CD4-positive, alpha-beta memory T cell (primary cell): ENCODE measurements at regions not wholly inside any gene's neighbourhood (a gene's known extent, or its start where the extent isn't known, plus 50 kb on each side); places are given as distances from the start of the nearest gene placed in this dataset.

ENCODE experiments used
- CTCF ChIA-PET: fragments of 350-600 bp; sonication (Branson Sonifier 250); formaldehyde crosslinking; loops from one replicate; lab custom pipeline; 2021; ENCODE audit warnings: inconsistent platforms; ENCODE audit not compliant: partially characterized antibody; lab: Charles Lee
- POLR2A ChIA-PET: fragments of 350-600 bp; sonication (Branson Sonifier 250); formaldehyde crosslinking; loops from one replicate; lab custom pipeline; 2021; ENCODE audit not compliant: partially characterized antibody; lab: Charles Lee
- DNase-seq, 5 donors: peaks; one replicate each; pipeline versions ENCODE4 v3.0.0 to v3.0.0-alpha.2; 2020 to 2022; ENCODE audit warnings: mixed read lengths in 1 of 5
- H3K27ac ChIP-seq: one replicate; pipeline ENCODE4 v1.7.0; 2013; ENCODE audit warnings: low read depth, low read length
- H3K27me3 ChIP-seq: 2 replicates; pipeline ENCODE4 v1.7.0; 2013; ENCODE audit warnings: mild to moderate bottlenecking, low read length, moderate library complexity; ENCODE audit not compliant: insufficient read depth
- H3K36me3 ChIP-seq: 2 replicates; pipeline ENCODE4 v1.7.0; 2013; ENCODE audit warnings: mild to moderate bottlenecking, low read length, moderate library complexity; ENCODE audit not compliant: insufficient read depth
- H3K4me1 ChIP-seq: 2 replicates; pipeline ENCODE4 v1.7.0; 2013; ENCODE audit warnings: mild to moderate bottlenecking, low read length, moderate library complexity; ENCODE audit not compliant: insufficient read depth
- H3K4me3 ChIP-seq, 2 donors: one replicate each; pipeline ENCODE4 v1.7.0; 2013; ENCODE audit warnings: low read length in 2 of 2, mild to moderate bottlenecking in 1 of 2
- H3K9me3 ChIP-seq, 2 donors: one replicate each; pipeline ENCODE4 v1.7.0; 2013; ENCODE audit warnings: low read length in 2 of 2, control low read depth in 1 of 2; ENCODE audit not compliant: control insufficient read depth in 1 of 2
- H3K27ac Mint-ChIP-seq, 7 donors: one replicate each; pipeline ENCODE4 v1.8.0; 2020 to 2021; ENCODE audit warnings: mixed read lengths in 7 of 7, mild to moderate bottlenecking in 6 of 7, inconsistent platforms in 3 of 7, moderate library complexity in 3 of 7
- H3K27me3 Mint-ChIP-seq, 2 donors: one replicate each; pipeline ENCODE4 v1.8.0; 2020 to 2021; ENCODE audit warnings: mixed read lengths in 2 of 2
- H3K36me3 Mint-ChIP-seq, 2 donors: one replicate each; pipeline ENCODE4 v1.8.0; 2020 to 2021; ENCODE audit warnings: mixed read lengths in 2 of 2, inconsistent platforms in 1 of 2, mild to moderate bottlenecking in 1 of 2
- H3K4me1 Mint-ChIP-seq, 4 donors: one replicate each; pipeline ENCODE4 v1.8.0; 2020 to 2021; ENCODE audit warnings: mixed read lengths in 4 of 4, mild to moderate bottlenecking in 1 of 4
- H3K4me3 Mint-ChIP-seq, 8 donors: one replicate each; pipeline ENCODE4 v1.8.0; 2020 to 2021; ENCODE audit warnings: mixed read lengths in 8 of 8, mild to moderate bottlenecking in 7 of 8, moderate library complexity in 6 of 8, inconsistent platforms in 3 of 8
- H3K9me3 Mint-ChIP-seq, 8 donors: one replicate each; pipeline ENCODE4 v1.8.0; 2020 to 2021; ENCODE audit warnings: mixed read lengths in 8 of 8, mild to moderate bottlenecking in 5 of 8, inconsistent platforms in 3 of 8, moderate library complexity in 1 of 8
- intact Hi-C: fragments of 100-400 bp; cut with micrococcal nuclease; formaldehyde crosslinking; loops from one replicate; pipeline ENCODE4 v1.15.1; 2023

GRCh38 chr6:134784336-134784735 is 165.6 kb downstream of the ALDH8A1 start:
- DNase-seq: no peak
- intact Hi-C loops: no loop called here
- Mint-ChIP-seq H3K27me3 (peaks cover 1 to 8% of the 10 kb centered on the region in 2 donors), H3K4me3 (no peak overlapping the region), H3K4me1 (no peaks in the 10 kb centered on the region), H3K9me3 (peaks cover 0 to 7% (median 4%) of the 10 kb centered on the region in 8 donors), H3K36me3 (no peaks in the 10 kb centered on the region), H3K27ac (no peak overlapping the region)
- ChIA-PET POLR2A (no interaction called here), CTCF (no interaction called here)
- no peaks in the 10 kb centered on the region for H3K4me1 ChIP-seq
- no peaks in the 10 kb centered on the region for H3K9me3 ChIP-seq
- H3K27me3 ChIP-seq: no peaks in the 10 kb centered on the region
- no peaks in the 10 kb centered on the region for H3K36me3 ChIP-seq
- H3K27ac ChIP-seq: no peak overlapping the region
- no peak overlapping the region for H3K4me3 ChIP-seq

- Mint-ChIP-seq H3K36me3 (no peaks in the 10 kb centered on the region), H3K4me1 (no peaks in the 10 kb centered on the region), H3K4me3 (no peak overlapping the region), H3K27me3 (peaks cover 2 to 4% of the 10 kb centered on the region in 2 donors), H3K9me3 (peaks cover 0 to 29% (median 10%) of the 10 kb centered on the region in 8 donors), H3K27ac (no peak overlapping the region)
- no peaks in the 10 kb centered on the region for H3K4me1 ChIP-seq
- no peaks in the 10 kb centered on the region for H3K27me3 ChIP-seq
- H3K9me3 ChIP-seq: no peaks in the 10 kb centered on the region
- no peak overlapping the region for H3K27ac ChIP-seq
- DNase-seq: no peak
- ChIA-PET CTCF (no interaction called here), POLR2A (no interaction called here)
- no peak overlapping the region for H3K4me3 ChIP-seq
- intact Hi-C loops: no loop called here
- H3K36me3 ChIP-seq: no peaks in the 10 kb centered on the region
Observed at GRCh38 chr6:134778431-134778830, 171.5 kb downstream of the ALDH8A1 start.

DNA sequence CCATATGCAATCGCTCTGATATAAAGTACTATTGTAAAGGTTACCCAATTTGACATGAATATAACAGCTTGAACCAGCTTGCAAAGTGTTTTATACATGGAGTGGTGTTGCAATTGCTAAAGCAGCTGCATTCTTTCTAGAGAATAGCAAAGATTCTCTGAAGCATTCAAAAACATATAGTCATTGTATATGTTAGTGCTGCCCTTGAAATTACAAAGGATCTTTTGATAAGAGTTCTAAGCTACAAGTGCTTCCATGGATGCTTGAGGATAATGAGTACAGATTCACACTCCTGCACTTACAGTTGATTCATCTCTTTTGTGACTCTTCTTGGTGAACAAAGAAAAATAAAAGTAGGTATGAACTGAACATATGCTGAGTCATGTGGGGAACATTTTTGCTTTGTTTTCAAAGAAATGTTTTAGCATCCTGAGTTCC is 175.7 kb downstream of the ALDH8A1 start:
- Histone ChIP-seq H3K4me1 (no peaks in the 10 kb centered on the region), H3K9me3 (no peaks in the 10 kb centered on the region), H3K4me3 (no peak overlapping the region), H3K36me3 (no peaks in the 10 kb centered on the region), H3K27me3 (no peaks in the 10 kb centered on the region), H3K27ac (no peak overlapping the region)
- Mint-ChIP-seq H3K36me3 (no peaks in the 10 kb centered on the region), H3K27me3 (peaks cover 4 to 8% of the 10 kb centered on the region in 2 donors), H3K4me3 (no peak overlapping the region), H3K4me1 (no peaks in the 10 kb centered on the region), H3K9me3 (peaks cover 0 to 21% (median 6%) of the 10 kb centered on the region in 8 donors), H3K27ac (no peak overlapping the region)
- DNase-seq: no peak
- intact Hi-C loops: no loop called here
- CTCF ChIA-PET: no interaction called here
- POLR2A ChIA-PET: no interaction called here

DNA sequence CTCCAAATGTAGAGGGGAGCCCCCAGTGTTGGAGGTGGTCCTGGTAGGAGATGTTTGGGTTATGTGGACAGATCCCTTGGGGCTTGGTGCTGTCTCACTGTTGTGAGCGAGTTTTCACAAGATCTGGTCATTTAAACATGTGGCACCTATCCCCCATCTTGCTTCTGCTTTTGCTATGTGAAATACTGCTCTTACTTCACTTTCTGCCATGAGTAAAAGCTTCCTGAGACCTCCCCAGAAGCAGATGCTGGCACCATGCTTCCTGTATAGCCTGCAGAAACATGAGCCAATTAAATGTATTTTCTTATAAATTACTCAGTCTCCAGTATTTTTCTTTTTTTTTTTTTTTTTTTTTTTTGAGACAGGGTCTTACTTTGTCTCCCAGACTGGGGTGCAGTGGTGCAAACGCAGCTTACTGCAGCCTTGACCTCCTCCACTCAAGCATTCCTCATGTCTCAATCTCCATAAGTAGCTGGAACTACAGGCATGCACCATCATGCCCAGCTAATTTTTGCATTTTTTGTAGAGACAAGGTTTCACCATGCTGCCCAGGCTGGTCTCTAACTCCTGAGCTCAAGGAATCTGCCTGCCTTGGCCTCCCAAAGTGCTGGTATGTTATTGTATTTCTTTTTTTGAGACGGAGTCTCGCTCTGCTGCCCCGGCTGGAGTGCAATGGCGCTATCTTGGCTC is 177.1 kb downstream of the ALDH8A1 start:
- H3K9me3 Mint-ChIP-seq: peaks cover 0 to 10% (median 3%) of the 10 kb centered on the region in 8 donors
- CTCF ChIA-PET: no interaction called here
- H3K4me3 ChIP-seq: no peak overlapping the region
- no peaks in the 10 kb centered on the region for H3K27me3 ChIP-seq
- POLR2A ChIA-PET: no interaction called here
- no peak for DNase-seq
- intact Hi-C loops: no loop called here
- H3K36me3 ChIP-seq: no peaks in the 10 kb centered on the region
- no peaks in the 10 kb centered on the region for H3K36me3 Mint-ChIP-seq
- H3K27ac Mint-ChIP-seq: no peak overlapping the region
- H3K9me3 ChIP-seq: no peaks in the 10 kb centered on the region
- no peak overlapping the region for H3K27ac ChIP-seq
- no peak overlapping the region for H3K4me3 Mint-ChIP-seq
- H3K27me3 Mint-ChIP-seq: peaks cover 6 to 10% of the 10 kb centered on the region in 2 donors
- no peaks in the 10 kb centered on the region for H3K4me1 ChIP-seq
- H3K4me1 Mint-ChIP-seq: no peaks in the 10 kb centered on the region

DNA sequence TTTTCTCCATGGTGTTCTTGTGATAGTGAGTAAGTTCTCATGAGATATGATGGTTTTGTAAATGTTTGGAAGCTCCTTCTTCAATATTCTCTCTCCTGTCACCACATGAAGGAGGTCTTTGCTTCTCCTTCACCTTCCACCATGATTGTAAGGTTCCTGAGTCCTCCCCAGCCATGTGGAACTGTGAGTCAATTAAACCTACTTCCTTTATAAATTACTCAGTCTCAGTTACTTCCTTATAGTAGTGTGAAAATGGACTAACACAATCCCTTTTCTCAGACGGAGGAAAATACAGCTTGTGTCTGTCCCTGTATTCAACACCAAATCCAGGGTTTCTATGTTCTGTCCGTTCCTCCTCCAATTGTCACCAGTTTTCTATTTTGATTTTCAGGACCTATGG is 181.0 kb downstream of the ALDH8A1 start:
- Histone ChIP-seq H3K4me3 (no peak overlapping the region), H3K9me3 (no peaks in the 10 kb centered on the region), H3K27ac (no peak overlapping the region), H3K36me3 (no peaks in the 10 kb centered on the region), H3K27me3 (no peaks in the 10 kb centered on the region), H3K4me1 (no peaks in the 10 kb centered on the region)
- Mint-ChIP-seq H3K27me3 (peaks cover 7 to 15% of the 10 kb centered on the region in 2 donors), H3K27ac (no peak overlapping the region), H3K4me1 (no peaks in the 10 kb centered on the region), H3K9me3 (peaks cover 0 to 5% (median 0%) of the 10 kb centered on the region in 8 donors), H3K36me3 (no peaks in the 10 kb centered on the region), H3K4me3 (no peak overlapping the region)
- DNase-seq: no peak
- intact Hi-C loops: no loop called here
- ChIA-PET POLR2A (no interaction called here), CTCF (no interaction called here)

- no peaks in the 10 kb centered on the region for H3K36me3 Mint-ChIP-seq
- no peaks in the 10 kb centered on the region for H3K4me1 Mint-ChIP-seq
- no peaks in the 10 kb centered on the region for H3K4me1 ChIP-seq
- POLR2A ChIA-PET: no interaction called here
- DNase-seq: no peak
- CTCF ChIA-PET: no interaction called here
- H3K9me3 ChIP-seq: no peaks in the 10 kb centered on the region
- H3K36me3 ChIP-seq: no peaks in the 10 kb centered on the region
- intact Hi-C loops: no loop called here
- no peak overlapping the region for H3K4me3 Mint-ChIP-seq
- peaks cover 7 to 13% of the 10 kb centered on the region in 2 donors for H3K27me3 Mint-ChIP-seq
- no peak overlapping the region for H3K27ac ChIP-seq
- no peak overlapping the region for H3K27ac Mint-ChIP-seq
- H3K9me3 Mint-ChIP-seq: peaks cover 0 to 6% (median 0%) of the 10 kb centered on the region in 8 donors
- no peaks in the 10 kb centered on the region for H3K27me3 ChIP-seq
- H3K4me3 ChIP-seq: no peak overlapping the region
Observed at GRCh38 chr6:134766497-134766896, 183.4 kb downstream of the ALDH8A1 start.

- no peaks in the 10 kb centered on the region for H3K9me3 ChIP-seq
- Mint-ChIP-seq H3K27ac (no peak overlapping the region), H3K4me3 (no peak overlapping the region), H3K9me3 (peaks cover 0 to 6% (median 0%) of the 10 kb centered on the region in 8 donors), H3K4me1 (no peaks in the 10 kb centered on the region), H3K27me3 (peaks cover 5 to 15% of the 10 kb centered on the region in 2 donors), H3K36me3 (no peaks in the 10 kb centered on the region)
- POLR2A ChIA-PET: no interaction called here
- CTCF ChIA-PET: no interaction called here
- no peaks in the 10 kb centered on the region for H3K36me3 ChIP-seq
- no peak for DNase-seq
- H3K27me3 ChIP-seq: no peaks in the 10 kb centered on the region
- intact Hi-C loops: no loop called here
- H3K4me1 ChIP-seq: no peaks in the 10 kb centered on the region
- H3K4me3 ChIP-seq: no peak overlapping the region
- H3K27ac ChIP-seq: no peak overlapping the region
Observed at GRCh38 chr6:134764741-134765140, 185.2 kb downstream of the ALDH8A1 start.
